ENCODE measurements at regions not wholly inside any gene's neighbourhood (a gene's known extent, or its start where the extent isn't known, plus 50 kb on each side); places are given as distances from the start of the nearest gene placed in this dataset.

- DNase-seq (ENCODE audit: low read depth): no peak
Observed at GRCh38 chr6:129967427-129967826, 51.0 kb upstream of the L3MBTL3 start.

DNA sequence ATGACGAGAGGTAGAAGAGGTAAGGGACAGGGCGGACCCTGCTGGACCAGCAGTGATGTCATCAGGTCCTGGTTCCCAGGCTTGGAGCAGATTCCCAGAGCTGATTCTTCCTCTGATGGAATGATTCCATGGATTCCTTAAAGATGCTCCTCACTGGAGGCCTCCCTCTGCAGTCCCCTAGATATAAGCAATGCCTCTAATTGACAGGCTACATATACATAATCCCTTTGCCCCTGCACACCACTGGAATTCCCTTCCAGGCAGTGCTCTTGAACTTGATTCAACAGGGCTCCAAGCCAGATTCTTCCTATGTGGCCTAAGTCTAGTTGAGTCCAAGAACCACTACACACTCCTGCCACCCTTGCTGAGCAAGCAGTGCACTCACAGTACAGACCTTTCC is 52.3 kb upstream of the L3MBTL3 start:
- DNase-seq (ENCODE audit: low read depth): no peak

- no peak for DNase-seq (ENCODE audit: low read depth)
Observed at GRCh38 chr6:129965096-129965495, 53.3 kb upstream of the L3MBTL3 start.

DNA sequence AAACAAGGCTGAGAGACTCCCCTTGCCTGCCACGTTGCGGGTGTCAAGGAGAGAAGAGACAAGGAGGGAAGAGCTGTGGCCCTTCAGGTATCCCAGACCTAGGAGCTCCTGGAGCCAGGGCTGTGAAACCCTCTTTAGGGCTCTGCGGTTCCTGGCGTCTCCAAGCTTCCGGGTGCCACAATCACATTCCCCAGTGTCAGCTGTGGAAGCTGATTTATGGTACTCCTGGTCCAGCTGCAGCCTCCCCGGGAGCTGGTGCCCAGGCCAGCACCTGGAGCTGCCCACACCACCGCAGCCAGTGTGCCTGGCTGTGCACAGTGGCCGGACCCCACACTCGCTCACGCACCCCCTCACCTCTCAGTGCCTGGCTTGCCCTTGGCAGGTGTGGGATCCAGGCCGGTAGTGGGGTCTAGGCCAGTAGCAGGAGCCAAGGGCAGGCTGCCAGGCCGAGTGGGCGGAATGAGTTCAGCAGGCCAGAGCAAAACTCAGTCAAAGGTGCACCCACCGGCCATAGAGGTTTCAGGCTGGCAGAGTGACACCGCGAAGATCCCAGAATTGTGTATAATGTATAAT is 58.9 kb upstream of the L3MBTL3 start:
- DNase-seq (ENCODE audit: low read depth): no peak

DNA sequence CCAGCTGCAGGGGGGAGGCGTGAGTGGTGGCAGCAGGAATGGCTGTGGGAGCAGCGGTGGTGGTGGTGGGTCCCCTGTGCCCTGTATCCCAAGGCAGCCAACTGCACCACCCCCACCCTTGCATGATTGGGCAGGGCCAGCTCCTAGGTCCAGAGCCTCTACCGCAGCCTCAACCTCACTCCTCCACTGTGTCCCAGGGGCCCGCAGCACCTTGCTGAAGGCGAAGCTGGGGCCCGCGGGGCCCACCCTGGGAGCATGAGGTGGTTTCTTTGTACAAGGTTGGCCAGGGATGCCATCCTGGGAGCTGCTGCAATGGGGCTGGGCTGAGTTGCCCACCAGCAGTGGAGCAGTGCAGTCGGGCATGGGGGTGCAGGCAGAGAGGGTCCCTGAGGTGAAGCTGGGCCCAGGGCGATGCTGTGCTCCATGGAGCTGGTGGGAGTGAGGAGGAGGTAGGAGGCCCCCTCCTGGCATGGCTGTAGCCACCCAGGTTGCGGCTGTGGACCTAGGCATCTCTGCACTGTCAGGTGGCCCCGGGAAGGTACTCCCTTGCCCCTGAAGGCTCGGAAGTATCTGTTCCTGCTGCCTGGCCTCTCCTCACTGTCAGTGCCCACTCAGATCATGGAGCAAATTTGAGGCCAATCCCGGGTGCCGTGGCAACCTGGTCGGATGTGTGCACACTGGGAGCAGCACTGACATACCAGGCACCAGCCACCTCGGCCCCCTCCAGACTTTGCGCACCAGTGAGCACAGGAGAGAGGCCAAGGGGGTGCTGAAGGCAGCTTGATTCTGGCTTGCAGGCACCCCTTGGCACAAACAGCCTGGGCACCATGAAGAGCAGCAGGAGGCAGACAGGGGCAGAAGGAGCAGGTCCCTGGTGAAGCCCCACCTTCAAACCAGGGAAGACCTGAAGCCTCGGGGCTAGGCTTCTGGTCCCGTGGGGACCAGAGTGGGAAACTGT is 60.2 kb upstream of the L3MBTL3 start:
- no peak for DNase-seq (ENCODE audit: low read depth)

DNA sequence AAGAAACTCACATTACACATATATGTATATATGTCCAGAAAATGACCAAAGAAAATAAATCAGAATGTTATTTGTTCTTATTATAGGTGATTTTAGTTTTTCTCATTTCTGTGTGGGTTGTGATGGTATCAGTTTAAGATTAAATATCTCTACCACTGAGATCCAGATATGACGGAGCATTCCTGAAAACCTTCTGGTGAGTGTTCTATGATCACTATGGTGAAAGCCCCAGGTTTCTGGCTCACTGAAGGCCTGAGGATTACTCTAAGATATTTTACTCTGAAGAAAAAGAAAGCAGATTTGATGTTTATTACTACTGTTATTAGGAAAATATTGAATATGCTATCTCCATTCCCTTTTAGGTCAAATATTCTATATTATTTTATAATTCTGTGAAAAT is 62.8 kb upstream of the L3MBTL3 start:
- no peak for DNase-seq (ENCODE audit: low read depth)

- DNase-seq (ENCODE audit: low read depth): no peak
Observed at GRCh38 chr6:129954749-129955431, 63.5 kb upstream of the L3MBTL3 start.

GRCh38 chr6:129947797-129948196 is 70.6 kb upstream of the L3MBTL3 start:
- no peak for DNase-seq (ENCODE audit: low read depth)

GRCh38 chr6:129946439-129947140 is 71.8 kb upstream of the L3MBTL3 start:
- DNase-seq (ENCODE audit: low read depth): no peak

DNA sequence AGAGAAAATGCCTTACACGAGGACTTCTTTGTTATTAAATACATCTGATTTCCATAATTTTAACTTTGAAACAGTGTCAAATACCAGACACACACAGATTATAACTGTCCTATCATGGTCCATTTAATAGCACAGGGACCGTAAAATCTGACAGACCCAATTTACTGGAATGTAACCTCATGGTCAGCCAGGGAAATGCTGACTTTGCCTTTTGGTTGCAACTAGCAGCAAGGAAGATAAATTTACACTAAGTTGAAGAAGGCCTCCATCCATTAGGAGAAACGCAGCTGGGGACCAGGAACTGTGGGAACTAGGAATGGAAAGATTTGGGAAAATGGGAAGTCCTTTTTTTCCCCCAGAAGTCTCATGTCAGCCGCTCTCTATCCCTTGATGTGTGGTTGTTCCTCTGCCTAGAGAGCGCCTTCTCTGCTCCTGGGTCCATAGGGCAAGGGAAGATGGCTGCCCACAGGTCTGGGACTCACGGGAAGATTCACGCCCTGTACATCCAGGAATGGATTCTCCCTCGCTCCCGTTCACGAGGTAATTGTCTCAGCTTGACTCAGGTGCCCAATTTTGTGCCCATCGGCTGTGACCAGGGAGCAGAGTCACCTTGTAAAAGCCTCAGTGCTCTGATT is 74.6 kb upstream of the L3MBTL3 start:
- no peak for DNase-seq (ENCODE audit: low read depth)

DNA sequence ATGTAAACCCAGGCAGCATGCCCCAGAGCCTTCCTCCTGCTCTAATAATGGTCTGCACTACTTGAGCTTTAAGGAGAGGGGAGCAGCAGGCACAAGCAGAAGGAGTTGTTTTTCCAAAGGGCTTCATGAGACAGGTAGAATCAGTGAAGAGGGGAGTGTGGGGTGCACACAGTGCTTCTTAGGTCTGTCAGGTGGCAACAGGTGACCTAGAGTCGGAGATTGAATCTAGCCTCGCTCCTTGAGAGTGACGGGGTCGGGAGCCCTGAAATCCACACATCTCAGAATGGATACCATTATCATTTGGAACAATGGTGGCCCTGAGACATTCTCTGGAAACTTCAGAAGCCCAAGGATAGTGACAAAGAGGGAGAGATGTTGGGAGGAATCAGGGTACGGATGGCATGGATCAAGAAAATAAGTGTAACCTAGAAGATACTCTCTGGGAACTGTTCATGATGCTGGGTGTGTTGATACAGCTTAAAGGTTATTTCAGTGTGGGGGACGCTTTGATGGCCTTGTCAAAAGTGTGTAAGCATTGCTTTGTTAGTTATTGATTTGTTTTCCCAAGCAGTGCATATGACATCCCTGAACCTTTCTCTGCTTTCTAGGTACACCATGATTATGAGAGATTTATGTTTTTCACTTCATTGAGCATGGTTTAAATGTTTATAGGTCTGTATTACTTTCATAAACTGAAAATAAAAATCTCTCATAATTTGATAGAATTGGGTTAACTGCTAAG is 77.8 kb upstream of the L3MBTL3 start:
- no peak for DNase-seq (ENCODE audit: low read depth)

DNA sequence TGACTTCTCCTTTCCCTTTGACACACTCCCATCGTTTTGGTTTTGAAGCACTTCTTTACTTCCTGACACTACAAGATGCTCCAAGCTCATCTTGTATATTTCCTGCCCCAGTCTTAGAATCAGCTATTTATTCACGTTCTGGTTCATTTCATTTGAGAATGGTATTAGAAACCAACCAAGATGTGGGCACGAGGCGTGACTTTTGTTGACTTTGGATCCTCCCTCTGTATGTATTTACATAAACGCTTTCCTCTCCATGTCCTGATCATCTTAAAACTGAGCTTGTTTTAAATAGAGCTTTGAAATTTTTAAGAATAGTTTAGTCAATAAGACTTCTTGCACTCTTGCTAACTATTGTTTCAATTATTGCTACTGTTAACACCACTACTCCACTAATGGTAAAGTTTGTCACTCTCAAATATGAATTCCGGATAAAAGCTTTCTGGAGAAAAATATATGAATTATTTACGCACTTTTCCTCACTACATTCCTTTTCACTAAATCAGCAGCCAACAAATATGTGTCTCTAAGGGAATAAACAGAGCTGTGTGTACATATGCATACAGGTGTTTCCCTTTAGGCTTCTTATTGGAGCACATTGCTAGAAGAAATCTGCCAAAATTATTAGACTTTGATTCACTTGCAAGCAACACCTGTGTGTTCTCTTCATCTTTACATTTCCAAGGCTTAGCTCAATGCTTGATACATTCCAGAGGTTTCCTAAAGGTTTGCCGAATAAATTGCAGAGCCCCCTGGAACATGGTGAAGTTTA is 77.3 kb upstream of the TMEM244 start:
- no peak for DNase-seq (ENCODE audit: low read depth)

GRCh38 chr6:129936329-129937165 is 75.4 kb upstream of the TMEM244 start:
- DNase-seq (ENCODE audit: low read depth): peak; percentile 17

GRCh38 chr6:129932321-129932720 is 71.2 kb upstream of the TMEM244 start:
- no peak for DNase-seq (ENCODE audit: low read depth)

GRCh38 chr6:129929433-129929832 is 68.3 kb upstream of the TMEM244 start:
- DNase-seq (ENCODE audit: low read depth): no peak

- no peak for DNase-seq (ENCODE audit: low read depth)
Observed at GRCh38 chr6:129923530-129924250, 62.6 kb upstream of the TMEM244 start.

DNA sequence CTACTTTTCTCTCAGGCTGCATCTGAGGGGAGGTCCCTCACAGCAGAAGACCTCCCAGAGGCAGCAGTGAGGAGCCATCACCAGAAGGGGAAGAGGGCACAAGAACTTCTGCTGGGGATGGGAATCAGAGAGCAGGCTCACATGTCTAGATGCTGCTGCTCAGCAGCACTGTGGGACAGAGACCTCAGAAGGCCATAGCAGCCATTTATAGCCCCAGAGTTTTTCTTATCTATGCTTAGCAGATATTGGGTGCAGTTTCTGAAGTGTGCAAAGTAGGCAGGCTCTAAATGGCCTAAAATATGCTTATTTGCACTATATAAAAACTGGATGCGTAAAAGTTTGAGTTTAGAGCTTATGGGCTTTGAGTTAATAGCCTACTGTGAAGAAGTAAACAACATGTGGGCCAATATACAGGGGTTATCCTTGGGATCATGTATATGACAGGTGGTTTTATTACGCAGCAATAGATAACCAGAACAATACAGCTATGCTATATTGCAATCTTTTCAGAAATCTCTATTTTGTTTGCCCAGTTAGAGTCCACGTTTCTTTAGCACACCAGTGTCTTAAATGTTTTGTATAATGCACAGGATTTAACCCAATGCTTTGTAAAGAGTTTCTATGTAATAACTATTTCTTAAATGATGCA is 60.2 kb upstream of the TMEM244 start:
- DNase-seq (ENCODE audit: low read depth): no peak

DNA sequence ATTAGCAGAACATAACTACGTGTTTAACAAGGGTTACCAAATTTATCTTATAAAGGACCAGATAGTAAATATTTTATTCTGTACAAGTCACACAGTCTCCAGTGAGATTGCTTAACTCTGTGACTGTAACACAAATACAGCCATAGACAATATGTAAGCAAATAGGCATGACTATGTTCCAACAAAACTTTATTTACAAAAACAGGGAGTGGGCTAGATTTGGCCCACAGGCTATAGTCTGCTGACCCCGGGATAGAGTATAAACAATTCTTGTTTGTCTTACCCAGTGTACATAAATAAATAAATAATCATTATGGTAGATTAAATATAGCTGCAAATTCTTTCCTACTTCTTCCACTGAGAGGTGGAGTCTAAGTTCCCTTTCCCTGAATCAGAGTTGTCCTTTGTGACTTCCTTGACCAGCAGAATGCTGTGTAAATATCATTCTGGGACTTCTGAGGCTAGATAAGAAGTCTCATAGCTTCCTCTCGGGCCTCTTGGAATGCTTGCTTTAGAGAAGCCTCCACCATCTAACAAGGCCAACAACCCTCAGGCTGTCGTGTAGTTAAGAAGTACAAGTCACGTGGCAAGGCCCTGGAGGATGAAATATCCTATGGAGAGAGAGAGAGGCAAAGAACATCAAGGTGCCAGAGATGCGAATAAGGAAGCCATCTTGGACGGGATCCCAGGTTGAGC is 59.1 kb upstream of the TMEM244 start:
- DNase-seq (ENCODE audit: low read depth): no peak

Measured in activated T-cell treated with anti-CD3 and anti-CD28 coated beads for 48 hours (primary cell).